ENCODE measurements at regions not wholly inside any gene's neighbourhood (a gene's known extent, or its start where the extent isn't known, plus 50 kb on each side); places are given as distances from the start of the nearest gene placed in this dataset.

DNA sequence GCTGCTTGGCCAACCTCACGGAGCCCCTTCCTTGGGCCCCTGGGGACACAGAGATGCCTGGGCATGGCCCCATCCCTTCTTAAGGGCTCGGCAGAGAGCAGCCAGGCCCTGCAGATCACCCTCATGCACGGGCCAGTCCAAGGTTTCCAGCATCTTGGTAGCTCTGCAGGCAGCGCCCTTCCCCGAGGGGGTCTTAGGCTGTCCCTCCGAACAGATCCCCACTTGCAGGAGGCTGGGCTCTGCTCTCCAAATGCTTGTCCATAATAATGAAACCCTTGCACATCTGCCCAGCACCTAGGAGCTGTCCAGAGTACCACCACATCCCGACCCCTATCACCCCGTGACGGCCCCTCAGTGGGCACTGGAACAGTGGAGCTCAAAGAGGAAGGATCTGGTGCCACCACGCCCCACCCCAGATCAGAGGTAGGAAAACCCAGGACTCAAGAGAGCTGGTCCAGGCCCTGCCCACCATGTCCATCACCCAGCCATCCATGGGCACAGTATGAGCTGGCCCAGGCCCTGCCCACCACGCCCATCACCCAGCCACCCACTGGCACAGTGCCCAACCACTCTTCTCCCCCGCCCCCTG, 92.5 kb upstream of the PRR5 start:
- DNase-seq (ENCODE audit: low spot score in 2 of 2), result no peak
- peaks cover 4% of the 10 kb centered on the region for H3K4me1 Mint-ChIP-seq
- H3K4me3 Mint-ChIP-seq, result no peak overlapping the region
- peaks cover 5% of the 10 kb centered on the region for H3K9me3 Mint-ChIP-seq
- no peak for ATAC-seq
- H3K36me3 Mint-ChIP-seq, result no peaks in the 10 kb centered on the region
- H3K27ac Mint-ChIP-seq, result no peak overlapping the region

DNA sequence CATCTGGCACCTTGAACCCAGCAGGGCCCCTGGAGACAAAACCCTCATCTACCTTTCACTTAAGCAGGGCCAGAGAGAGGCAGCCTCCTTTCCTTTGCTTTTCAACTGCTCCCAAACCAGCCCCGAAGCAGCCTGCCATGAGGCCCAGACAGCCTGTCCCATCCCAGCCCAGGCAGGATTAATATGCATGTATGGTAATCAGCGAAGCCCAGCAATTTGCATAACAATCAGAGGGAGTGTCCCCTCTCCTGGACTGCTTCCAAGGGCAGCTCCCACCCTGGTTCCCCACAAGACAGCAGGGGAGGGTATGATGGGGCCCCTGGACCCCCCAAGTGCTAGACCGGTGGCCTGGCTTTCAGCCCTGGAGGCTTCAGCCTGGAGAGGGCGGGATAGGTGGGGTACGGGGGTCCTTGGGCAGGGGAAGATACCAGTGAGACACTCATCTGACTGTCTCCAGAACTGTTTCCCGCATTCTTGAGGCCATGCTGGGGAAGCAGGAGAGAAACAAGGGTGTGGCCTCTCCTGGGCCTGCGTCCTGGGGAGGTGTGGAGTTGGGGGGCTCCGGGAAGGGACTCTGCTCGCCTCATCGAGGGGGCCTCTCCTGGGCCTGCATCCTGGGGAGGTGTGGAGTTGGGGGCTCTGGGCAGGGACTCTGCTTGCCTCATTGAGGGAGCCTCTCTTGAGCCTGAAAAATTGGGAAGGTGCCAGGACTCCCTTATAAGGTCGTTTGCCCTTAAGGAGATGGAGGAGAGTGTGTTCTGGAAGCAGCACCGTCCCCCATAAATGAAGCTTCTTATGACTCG, 93.2 kb upstream of the PRR5 start:
- peaks cover 5% of the 10 kb centered on the region for H3K9me3 Mint-ChIP-seq
- H3K4me3 Mint-ChIP-seq, result no peak overlapping the region
- no peaks in the 10 kb centered on the region for H3K36me3 Mint-ChIP-seq
- DNase-seq (ENCODE audit: low spot score in 2 of 2) (no peak), ATAC-seq (no peak)
- no peak overlapping the region for H3K27ac Mint-ChIP-seq
- peaks cover 6% of the 10 kb centered on the region for H3K4me1 Mint-ChIP-seq

DNA sequence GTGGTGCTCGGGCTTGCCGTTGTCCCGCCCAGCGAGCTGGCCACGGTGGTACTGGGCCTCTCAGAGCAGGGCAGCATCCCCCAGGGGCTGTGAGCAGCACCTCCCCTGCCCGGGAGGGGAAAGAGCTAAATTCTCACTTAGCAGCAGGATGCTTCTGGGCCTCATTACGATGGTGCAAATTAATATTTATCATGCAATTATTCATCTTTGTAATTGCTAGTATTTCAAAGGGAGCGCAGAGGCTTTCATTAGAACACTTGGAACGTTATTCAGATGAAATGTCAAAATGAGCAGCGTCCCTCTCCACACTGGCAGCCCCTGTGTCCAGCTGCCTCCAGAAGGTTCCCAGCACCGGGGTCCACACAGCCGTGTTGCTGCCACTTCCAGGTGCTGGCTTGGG, 95.9 kb upstream of the PRR5 start:
- no peak overlapping the region for H3K27ac Mint-ChIP-seq
- peaks cover 6% of the 10 kb centered on the region for H3K4me1 Mint-ChIP-seq
- H3K9me3 Mint-ChIP-seq, result peaks cover 1% of the 10 kb centered on the region
- H3K36me3 Mint-ChIP-seq, result no peaks in the 10 kb centered on the region
- DNase-seq (ENCODE audit: low spot score in 2 of 2) (no peak), ATAC-seq (no peak)
- no peak overlapping the region for H3K4me3 Mint-ChIP-seq

DNA sequence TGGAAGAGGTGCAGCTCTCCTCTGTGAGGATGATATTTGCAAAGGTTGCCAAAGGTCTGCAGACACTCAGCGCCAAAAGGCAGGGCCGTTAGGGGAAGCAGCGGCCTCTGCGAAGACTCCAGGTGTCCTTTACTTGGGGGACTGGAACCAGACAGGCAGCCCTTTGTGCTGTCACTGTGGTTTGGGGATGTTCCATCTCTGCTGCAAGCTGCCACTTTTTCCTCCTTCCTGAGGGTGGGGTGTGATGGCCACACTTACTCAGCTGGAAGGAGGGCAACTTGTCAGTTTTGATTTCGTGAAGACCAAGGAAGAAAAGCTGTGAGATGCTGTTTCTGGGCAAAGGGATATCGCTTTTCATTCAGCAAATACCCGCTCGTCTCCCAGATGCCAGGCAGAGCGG, 96.5 kb upstream of the PRR5 start:
- H3K27ac Mint-ChIP-seq, result no peak overlapping the region
- DNase-seq (ENCODE audit: low spot score in 2 of 2) (no peak), ATAC-seq (no peak)
- peaks cover 6% of the 10 kb centered on the region for H3K4me1 Mint-ChIP-seq
- no peaks in the 10 kb centered on the region for H3K9me3 Mint-ChIP-seq
- H3K4me3 Mint-ChIP-seq, result no peak overlapping the region
- no peaks in the 10 kb centered on the region for H3K36me3 Mint-ChIP-seq

DNA sequence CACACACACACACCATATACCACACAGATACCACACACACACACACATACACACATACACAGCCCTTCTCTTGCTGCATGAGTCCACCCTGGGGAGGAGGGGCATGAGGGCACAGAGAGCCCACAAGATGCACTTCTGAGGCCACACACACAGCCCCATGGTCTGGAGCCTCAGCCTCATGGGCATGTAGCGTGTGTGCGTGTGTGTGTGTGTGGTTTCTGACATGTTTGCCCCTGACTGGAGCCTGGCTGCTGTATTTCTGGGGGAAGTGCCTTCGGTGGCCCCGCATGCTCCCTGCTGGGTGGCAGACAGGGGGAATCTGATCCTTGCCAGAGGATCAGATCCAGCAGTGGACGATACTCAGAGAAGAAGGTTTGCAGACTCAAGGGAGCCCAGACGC, 97.0 kb upstream of the PRR5 start:
- H3K9me3 Mint-ChIP-seq, result no peaks in the 10 kb centered on the region
- H3K27ac Mint-ChIP-seq, result no peak overlapping the region
- H3K4me3 Mint-ChIP-seq, result no peak overlapping the region

DNA sequence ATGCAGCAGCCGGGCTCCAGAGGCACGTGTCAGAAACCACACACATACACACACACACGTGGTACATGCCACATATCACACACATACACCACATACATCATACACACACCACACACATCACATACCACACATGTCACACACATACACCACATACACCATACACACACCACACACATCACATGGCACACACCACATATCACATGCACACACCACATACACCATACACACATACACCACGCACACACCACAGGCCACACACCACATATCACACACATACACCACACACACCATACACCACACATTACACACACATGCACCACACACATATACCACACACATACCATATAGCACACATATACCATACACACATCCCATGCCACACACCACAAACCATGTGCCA, 97.5 kb upstream of the PRR5 start:
- peak; percentile 31 for ATAC-seq
- no peak overlapping the region for H3K4me3 Mint-ChIP-seq
- peaks cover 6% of the 10 kb centered on the region for H3K4me1 Mint-ChIP-seq
- no peak overlapping the region for H3K27ac Mint-ChIP-seq
- no peaks in the 10 kb centered on the region for H3K9me3 Mint-ChIP-seq
- no peaks in the 10 kb centered on the region for H3K36me3 Mint-ChIP-seq
- DNase-seq (ENCODE audit: low spot score in 2 of 2), result no peak

More for the DNA sequence above, 97.0 kb upstream of the PRR5 start:
- no peak for ATAC-seq
- Mint-ChIP-seq H3K4me1 (peaks cover 6% of the 10 kb centered on the region), H3K36me3 (no peaks in the 10 kb centered on the region)
- no peak for DNase-seq (ENCODE audit: low spot score in 2 of 2)

DNA sequence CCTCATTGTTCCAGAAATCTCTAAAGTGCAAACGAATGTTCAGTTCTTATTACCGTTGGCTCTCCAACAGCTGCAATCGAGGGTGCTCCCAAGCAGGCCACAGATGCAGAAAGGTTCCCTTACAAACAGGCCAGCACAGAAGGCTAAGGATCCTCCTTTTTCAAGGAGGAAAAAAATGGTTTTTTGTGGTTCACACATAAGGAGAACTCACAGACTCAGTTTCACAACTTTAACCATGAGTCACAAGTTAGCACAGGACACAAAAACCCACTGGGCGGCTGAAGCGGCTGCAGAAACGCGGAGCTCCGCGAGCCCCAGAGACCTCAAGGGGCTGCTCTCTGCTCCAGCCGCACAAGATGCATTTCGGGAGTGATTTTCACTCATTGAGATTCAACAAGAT, 98.2 kb upstream of the PRR5 start:
- Mint-ChIP-seq H3K9me3 (no peaks in the 10 kb centered on the region), H3K27ac (no peak overlapping the region), H3K4me1 (peaks cover 6% of the 10 kb centered on the region), H3K4me3 (no peak overlapping the region), H3K36me3 (no peaks in the 10 kb centered on the region)
- no peak for ATAC-seq
- no peak for DNase-seq (ENCODE audit: low spot score in 2 of 2)

DNA sequence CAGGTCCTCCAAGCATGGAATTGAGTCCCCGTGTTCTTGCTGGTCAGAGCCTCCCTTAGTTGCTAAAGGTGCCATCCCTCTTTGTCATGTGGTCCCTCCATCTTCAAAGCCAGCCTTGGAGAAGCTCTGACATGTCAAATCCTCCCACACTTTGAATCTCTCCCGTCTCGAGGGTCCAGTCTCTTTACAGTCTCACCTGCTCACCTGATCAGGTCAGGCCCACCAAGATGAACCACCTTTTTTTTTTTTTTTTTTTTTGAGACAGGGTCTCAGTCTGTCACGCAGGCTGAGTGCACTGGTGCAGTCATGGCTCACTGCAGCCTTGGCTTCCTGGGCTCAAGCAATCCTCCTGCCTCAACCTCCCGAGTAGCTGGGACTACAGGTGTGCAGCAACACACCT, 100.3 kb upstream of the PRR5 start:
- H3K4me1 Mint-ChIP-seq, result peaks cover 6% of the 10 kb centered on the region
- H3K4me3 Mint-ChIP-seq, result no peak overlapping the region
- no peak overlapping the region for H3K27ac Mint-ChIP-seq
- ATAC-seq (no peak), DNase-seq (ENCODE audit: low spot score in 2 of 2) (no peak)
- H3K36me3 Mint-ChIP-seq, result no peaks in the 10 kb centered on the region
- H3K9me3 Mint-ChIP-seq, result no peaks in the 10 kb centered on the region

DNA sequence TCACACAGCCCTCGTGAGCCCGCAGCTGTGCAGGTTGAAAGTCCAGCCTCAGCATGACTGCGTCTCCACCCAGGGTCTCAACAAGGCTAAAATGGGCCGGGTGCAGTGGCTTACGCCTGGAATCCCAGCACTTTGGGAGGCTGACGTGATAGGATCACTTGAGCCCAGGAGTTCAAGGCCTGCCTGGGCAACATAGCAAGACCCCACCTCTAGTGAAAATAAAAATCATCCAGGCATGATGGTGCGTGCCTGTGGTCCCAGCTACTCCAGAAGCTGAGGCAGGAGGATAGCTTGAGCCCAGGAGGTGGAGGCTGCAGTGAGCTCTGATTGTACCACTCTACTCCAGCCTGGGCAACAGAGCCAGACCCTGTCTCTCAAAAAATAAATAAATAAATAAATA, 100.8 kb upstream of the PRR5 start:
- Mint-ChIP-seq H3K4me1 (peaks cover 6% of the 10 kb centered on the region), H3K27ac (no peak overlapping the region), H3K36me3 (no peaks in the 10 kb centered on the region), H3K9me3 (no peaks in the 10 kb centered on the region), H3K4me3 (no peak overlapping the region)
- ATAC-seq, result no peak
- no peak for DNase-seq (ENCODE audit: low spot score in 2 of 2)

DNA sequence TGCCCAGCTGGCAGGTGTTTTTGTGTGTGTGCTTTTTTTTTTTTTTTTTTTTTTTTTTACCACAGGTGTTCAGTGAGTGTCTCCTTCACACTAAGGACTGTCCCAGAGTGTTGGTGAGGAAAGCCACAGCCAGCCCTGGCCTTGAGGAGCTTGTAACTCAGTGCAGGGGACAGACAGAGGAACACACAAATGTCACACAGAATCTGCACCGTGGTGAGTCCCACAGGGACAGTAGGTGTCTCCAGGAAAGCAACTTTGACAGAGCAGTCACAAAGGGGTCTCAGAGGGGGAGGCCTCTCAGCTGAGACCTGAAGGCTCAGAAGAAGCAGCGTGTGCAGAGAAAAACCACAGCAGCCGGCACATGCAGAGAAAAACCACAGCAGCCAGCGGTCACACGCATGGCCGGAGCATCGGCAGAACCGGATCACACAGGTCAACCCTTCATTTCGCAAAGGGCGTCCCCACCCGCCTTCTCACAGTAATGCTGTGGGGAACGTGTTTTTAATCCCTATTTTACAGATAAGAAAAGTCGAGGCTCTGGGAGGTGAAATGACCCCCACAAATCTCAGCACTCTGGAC, 101.7 kb upstream of the PRR5 start:
- ATAC-seq, result no peak
- Mint-ChIP-seq H3K36me3 (no peaks in the 10 kb centered on the region), H3K4me1 (peaks cover 6% of the 10 kb centered on the region), H3K9me3 (no peaks in the 10 kb centered on the region), H3K27ac (no peak overlapping the region), H3K4me3 (no peak overlapping the region)
- DNase-seq (ENCODE audit: low spot score in 2 of 2), result no peak

DNA sequence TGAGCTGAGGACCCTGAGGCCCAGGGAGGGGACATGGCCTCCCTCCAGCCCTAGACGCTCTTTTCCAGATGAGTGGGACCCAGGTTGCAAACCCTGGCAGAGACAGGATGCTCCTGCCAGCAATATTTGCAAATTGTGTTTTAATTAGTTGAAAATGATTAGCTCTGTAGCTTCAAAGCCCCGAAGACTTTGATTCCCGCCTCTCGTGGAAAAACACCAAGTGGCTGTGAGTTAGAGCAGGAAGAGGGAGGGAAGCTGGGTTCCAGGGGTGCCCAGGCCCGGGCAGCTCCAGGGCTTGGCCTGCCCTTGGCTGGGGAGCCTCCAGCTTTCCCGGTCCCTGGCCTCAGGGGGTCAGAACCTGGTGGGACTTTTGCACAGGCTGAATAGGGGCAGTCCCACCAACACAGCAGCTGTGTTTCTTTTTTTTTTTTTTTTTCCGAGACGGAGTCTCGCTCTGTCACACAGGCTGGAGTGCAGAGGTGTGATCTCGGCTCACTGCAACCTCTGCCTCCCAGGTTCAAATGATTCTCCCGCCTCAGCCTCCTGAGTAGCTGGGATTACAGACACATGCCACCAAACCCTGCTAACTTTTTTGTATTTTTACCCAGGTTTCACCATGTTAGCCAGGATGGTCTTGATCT, 101.6 kb upstream of the RTL6 start:
- Mint-ChIP-seq H3K36me3 (no peaks in the 10 kb centered on the region), H3K9me3 (no peaks in the 10 kb centered on the region), H3K4me3 (no peak overlapping the region), H3K4me1 (peaks cover 9% of the 10 kb centered on the region), H3K27ac (no peak overlapping the region)
- no peak for ATAC-seq
- DNase-seq (ENCODE audit: low spot score in 2 of 2), result no peak

DNA sequence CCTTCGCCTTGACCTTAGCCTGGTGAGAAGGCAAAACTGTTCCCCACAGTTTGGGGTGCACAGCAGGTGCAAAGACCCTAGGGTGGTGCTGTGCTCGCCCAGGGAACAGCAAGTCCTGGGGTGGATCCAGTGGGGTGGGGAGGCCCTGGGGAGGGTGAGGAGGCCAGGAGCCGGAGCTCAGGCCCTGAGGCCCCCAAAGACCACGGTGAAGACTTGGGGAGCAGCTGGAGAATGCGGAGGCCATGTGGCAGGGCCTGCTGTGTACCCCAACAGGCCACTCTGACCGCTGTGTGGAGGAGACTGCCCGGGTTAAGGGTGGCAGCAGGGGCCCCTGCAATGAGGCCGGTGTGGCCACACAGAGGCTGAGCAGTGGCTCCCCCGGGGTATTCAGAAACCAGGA, 101.1 kb upstream of the RTL6 start:
- Mint-ChIP-seq H3K9me3 (no peaks in the 10 kb centered on the region), H3K4me3 (no peak overlapping the region), H3K4me1 (peaks cover 10% of the 10 kb centered on the region), H3K27ac (no peak overlapping the region), H3K36me3 (no peaks in the 10 kb centered on the region)
- DNase-seq (ENCODE audit: low spot score in 2 of 2), result no peak
- no peak for ATAC-seq

DNA sequence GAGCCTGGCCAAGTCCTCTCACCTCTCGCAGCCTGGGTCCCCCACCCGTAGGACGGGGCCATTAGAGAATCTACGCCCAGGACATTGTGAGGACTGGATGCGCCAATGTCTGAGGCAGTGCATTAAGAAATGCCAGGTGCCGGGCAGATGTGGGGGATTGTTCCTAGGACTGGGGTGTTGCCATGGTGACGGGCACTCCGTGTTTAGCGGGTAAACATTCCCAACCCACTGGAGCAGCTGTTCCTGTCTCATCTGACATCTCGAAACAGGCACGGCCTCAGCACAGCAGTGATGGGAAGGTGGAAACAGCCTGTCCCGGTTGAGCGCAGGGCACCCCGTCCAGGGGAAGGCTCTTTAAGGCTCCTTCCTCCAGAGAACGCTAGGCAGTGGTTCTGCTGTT, 99.6 kb upstream of the RTL6 start:
- no peak overlapping the region for H3K4me3 Mint-ChIP-seq
- H3K36me3 Mint-ChIP-seq, result no peaks in the 10 kb centered on the region
- H3K4me1 Mint-ChIP-seq, result peaks cover 10% of the 10 kb centered on the region
- DNase-seq (ENCODE audit: low spot score in 2 of 2) (no peak), ATAC-seq (no peak)
- no peak overlapping the region for H3K27ac Mint-ChIP-seq
- H3K9me3 Mint-ChIP-seq, result no peaks in the 10 kb centered on the region

DNA sequence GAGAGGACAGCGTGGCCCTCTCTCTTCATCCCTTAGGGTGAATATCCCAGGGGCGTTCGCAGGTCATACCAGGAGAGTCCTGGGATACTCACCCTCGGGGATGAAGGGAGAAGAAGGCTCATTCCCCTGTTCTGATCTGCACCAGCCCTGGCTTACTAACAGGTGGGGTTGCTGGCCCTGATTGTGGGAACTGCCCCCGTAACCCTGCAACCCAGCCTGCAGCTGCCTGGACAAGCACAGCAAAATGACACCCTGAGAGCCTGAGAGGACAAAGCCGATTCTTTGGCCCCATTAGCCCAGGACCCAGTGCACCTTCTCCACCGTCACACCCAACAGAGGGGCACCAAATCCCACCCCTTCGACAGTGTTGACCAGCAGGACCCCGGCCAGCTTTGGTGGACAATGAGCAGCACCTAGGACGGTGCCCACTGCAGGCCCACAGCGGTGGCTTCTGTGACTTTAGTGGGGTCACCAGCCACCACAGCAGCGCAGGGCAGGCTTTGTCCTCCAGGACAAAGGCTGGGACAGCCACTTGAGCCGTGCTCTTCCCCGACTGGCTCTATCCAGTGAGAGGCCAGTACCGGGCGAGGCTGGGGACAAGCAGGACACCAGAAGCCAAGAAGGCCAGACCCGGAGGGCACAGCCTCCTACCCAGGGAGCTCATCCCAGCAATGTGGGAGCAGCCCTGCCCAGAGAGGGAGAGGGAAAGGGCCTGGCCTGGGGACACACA, 98.5 kb upstream of the RTL6 start:
- Mint-ChIP-seq H3K27ac (no peak overlapping the region), H3K36me3 (no peaks in the 10 kb centered on the region), H3K4me3 (no peak overlapping the region), H3K9me3 (no peaks in the 10 kb centered on the region), H3K4me1 (peaks cover 10% of the 10 kb centered on the region)
- ATAC-seq (no peak), DNase-seq (ENCODE audit: low spot score in 2 of 2) (no peak)

DNA sequence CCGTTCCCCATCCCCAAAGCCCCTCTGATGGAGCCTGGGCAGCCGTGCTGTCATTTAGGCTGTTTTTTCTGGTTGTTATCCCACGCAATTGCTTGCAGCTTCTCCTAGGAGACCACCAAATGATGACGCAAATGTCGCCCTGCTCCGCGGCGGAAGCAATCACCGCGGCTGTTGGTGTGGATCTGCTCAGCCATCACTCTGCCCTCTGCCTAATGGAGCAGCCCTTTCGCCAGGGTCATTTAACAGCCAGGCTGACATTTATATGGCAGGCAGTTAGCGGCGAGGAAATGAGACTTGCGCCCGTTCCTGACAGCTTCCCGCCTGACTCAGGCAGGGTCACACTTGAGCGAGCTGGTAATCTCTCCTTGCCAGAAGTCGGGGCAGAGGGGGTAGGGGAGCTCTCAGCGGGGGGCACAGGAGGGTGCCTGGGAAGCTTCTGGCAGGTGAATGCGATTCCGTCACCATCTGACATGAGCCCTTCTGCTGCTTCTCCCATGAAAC, 97.9 kb upstream of the RTL6 start:
- Mint-ChIP-seq H3K27ac (no peak overlapping the region), H3K4me3 (no peak overlapping the region), H3K9me3 (no peaks in the 10 kb centered on the region), H3K36me3 (no peaks in the 10 kb centered on the region), H3K4me1 (peaks cover 10% of the 10 kb centered on the region)
- DNase-seq (ENCODE audit: low spot score in 2 of 2), result no peak
- ATAC-seq, result peak; percentile 44
